ENCODE measurements at regions not wholly inside any gene's neighbourhood (a gene's known extent, or its start where the extent isn't known, plus 50 kb on each side); places are given as distances from the start of the nearest gene placed in this dataset.

GRCh38 chr1:232328486-232329102, 301.3 kb downstream of the SIPA1L2 start:
- Histone ChIP-seq H2BK120ac (ENCODE audit: low read depth, low read length) (no peak overlapping the region), H3K9me3 (ENCODE audit: control insufficient read depth, insufficient read depth, low read length) (no peaks in the 10 kb centered on the region), H3K79me1 (ENCODE audit: low read depth in 1 of 2, low read length in 2 of 2) (no peaks in the 10 kb centered on the region), H3K27ac (ENCODE audit: insufficient read depth, low read length) (no peak overlapping the region), H2AK9ac (replicated peaks; ENCODE audit: low read depth, low read length, poor library complexity) (no peak overlapping the region), H3K56ac (ENCODE audit: extremely low read depth, insufficient read depth, low read length) (no peak overlapping the region), H3K9me1 (ENCODE audit: insufficient read depth, low read length) (no peaks in the 10 kb centered on the region), H2AFZ (replicated peaks; ENCODE audit: low read length, poor library complexity) (no peak overlapping the region), H3K14ac (replicated peaks; ENCODE audit: low read depth, low read length) (no peak overlapping the region), H2BK5ac (ENCODE audit: low read depth, low read length, poor library complexity, severe bottlenecking) (no peak overlapping the region), H4K8ac (ENCODE audit: low read depth in 2 of 2, low read length in 2 of 2) (no peak overlapping the region), H3K4ac (ENCODE audit: low read depth, low read length) (no peak overlapping the region), H3K27me3 (ENCODE audit: control insufficient read depth, insufficient read depth, low read length) (peaks cover 2% of the 10 kb centered on the region; the same call in 1 of the 2 replicates), H3K4me3 (ENCODE audit: insufficient read depth, low read depth, low read length) (no peak overlapping the region), H3K36me3 (ENCODE audit: control insufficient read depth, insufficient read depth, low read length) (no peaks in the 10 kb centered on the region), H3K18ac (ENCODE audit: low read depth, low read length) (no peak overlapping the region), H4K91ac (ENCODE audit: insufficient read depth, low read depth, low read length) (no peak overlapping the region), H2AK5ac (ENCODE audit: low read depth, low read length) (no peak overlapping the region), H3K23ac (ENCODE audit: low read depth, low read length) (no peak overlapping the region), H3K9ac (ENCODE audit: low read depth, low read length) (no peak overlapping the region), H2BK20ac (ENCODE audit: low read depth, low read length) (no peak overlapping the region), H4K20me1 (ENCODE audit: insufficient read depth, low read length) (no peaks in the 10 kb centered on the region), H2BK15ac (ENCODE audit: low read depth, low read length) (no peak overlapping the region), H3K4me1 (ENCODE audit: control insufficient read depth, insufficient read depth, low read length) (no peaks in the 10 kb centered on the region), H4K5ac (ENCODE audit: low read depth, low read length) (no peak overlapping the region), H3K4me2 (ENCODE audit: low read depth, low read length) (no peak overlapping the region)
- TF ChIP-seq ELK1 (IDR thresholded peaks at IDR 0.05; ENCODE audit: borderline replicate concordance, low read depth, low read length) = no peak
- no peak for TF ChIP-seq RAD21 (IDR thresholded peaks at IDR 0.05; ENCODE audit: low read length)
- no peak for TF ChIP-seq MXI1 (IDR thresholded peaks at IDR 0.05; ENCODE audit: borderline replicate concordance, low read depth, low read length)
- TF ChIP-seq MAZ (IDR thresholded peaks at IDR 0.05; ENCODE audit: borderline replicate concordance, low read depth, low read length) = no peak
- no peak for TF ChIP-seq CEBPB (IDR thresholded peaks at IDR 0.05; ENCODE audit: low read depth, low read length)
- TF ChIP-seq RCOR1 (IDR thresholded peaks at IDR 0.05; ENCODE audit: insufficient replicate concordance, low read length) = no peak
- TF ChIP-seq BHLHE40 (IDR thresholded peaks at IDR 0.05; ENCODE audit: low read depth, low read length) = no peak
- no peak for TF ChIP-seq FOS (IDR thresholded peaks at IDR 0.05; ENCODE audit: low read depth, low read length)
- ChIA-PET CTCF (no interaction called here), POLR2A (ENCODE audit: unreplicated experiment) (no interaction called here)
- dilution Hi-C loops (cut with HindIII; ENCODE audit: low sequenced_read_pairs, unreplicated experiment) = no loop called here
- in situ Hi-C loops (cut with MboI; ENCODE audit: low sequenced_read_pairs) = no loop called here
- BruUV-seq (replicated peaks) = no TSS peak
- WGBS, 2 experiments (ENCODE audit: extremely low coverage in 2 of 2, insufficient read length in 1 of 2) = no CpG with 5 or more reads among the region's 4 CpGs
- ATAC-seq (ENCODE audit: low read depth) (no peak; the same call in 1 of the 2 replicates), DNase-seq (peak; percentile 10)
- intact Hi-C loops (cut with micrococcal nuclease) = no loop called here

All from IMR-90 (cell line).